ENCODE measurements at regions not wholly inside any gene's neighbourhood (a gene's known extent, or its start where the extent isn't known, plus 50 kb on each side); places are given as distances from the start of the nearest gene placed in this dataset.
"Not testable (repeated sequence)": the region's sequence is repeated elsewhere in the genome, so short reads cannot be mapped to it uniquely, and the experiment has no call there.

- no peak for DNase-seq
Measured at GRCh38 chr12:66733321-66733720, 54.4 kb upstream of the GRIP1 start.

GRCh38 chr12:66733839-66734238 lies 55.0 kb upstream of the GRIP1 start:
- DNase-seq: no peak

- no peak for DNase-seq
Measured at GRCh38 chr12:66735275-66735674, 56.4 kb upstream of the GRIP1 start.

GRCh38 chr12:66736931-66737330 lies 58.1 kb upstream of the GRIP1 start:
- no peak for DNase-seq

GRCh38 chr12:66739266-66739665 lies 60.4 kb upstream of the GRIP1 start:
- no peak for DNase-seq

GRCh38 chr12:66739940-66740651 lies 61.2 kb upstream of the GRIP1 start:
- DNase-seq: no peak

GRCh38 chr12:66740732-66741131 lies 61.9 kb upstream of the GRIP1 start:
- DNase-seq: no peak

- no peak for DNase-seq
Measured at GRCh38 chr12:66741919-66742318, 63.0 kb upstream of the GRIP1 start.

GRCh38 chr12:66742508-66743367 lies 63.9 kb upstream of the GRIP1 start:
- DNase-seq: no peak

- no peak for DNase-seq
Measured at GRCh38 chr12:66744461-66744860, 65.6 kb upstream of the GRIP1 start.

- DNase-seq: no peak
Measured at GRCh38 chr12:66744956-66745383, 66.1 kb upstream of the GRIP1 start.

GRCh38 chr12:66746489-66747201 lies 67.8 kb upstream of the GRIP1 start:
- no peak for DNase-seq

GRCh38 chr12:66751432-66752113 lies 72.7 kb upstream of the GRIP1 start:
- no peak for DNase-seq

- no peak for DNase-seq
Measured at GRCh38 chr12:66753810-66754209, 74.9 kb upstream of the GRIP1 start.

GRCh38 chr12:66755727-66756395 lies 77.0 kb upstream of the GRIP1 start:
- DNase-seq: no peak

GRCh38 chr12:66756631-66757030 lies 77.8 kb upstream of the GRIP1 start:
- DNase-seq: no peak

- not testable (repeated sequence) for DNase-seq
Measured at GRCh38 chr12:66760122-66760521, 81.2 kb upstream of the GRIP1 start.

- no peak for DNase-seq
Measured at GRCh38 chr12:66763467-66763866, 84.6 kb upstream of the GRIP1 start.

- DNase-seq: no peak
Measured at GRCh38 chr12:66765204-66765603, 86.3 kb upstream of the GRIP1 start.

GRCh38 chr12:66767536-66767935 lies 88.7 kb upstream of the GRIP1 start:
- DNase-seq: no peak

- DNase-seq: no peak
Measured at GRCh38 chr12:66768293-66768692, 89.4 kb upstream of the GRIP1 start.

GRCh38 chr12:66774929-66775328 lies 96.1 kb upstream of the GRIP1 start:
- no peak for DNase-seq
